Fibroblast of pulmonary artery (primary cell): ENCODE measurements at regions not wholly inside any gene's neighbourhood (a gene's known extent, or its start where the extent isn't known, plus 50 kb on each side); places are given as distances from the start of the nearest gene placed in this dataset.

Source experiments
- DNase-seq: peaks from one replicate; pipeline ENCODE4 v3.0.0-alpha.2; 2010; ENCODE audit warnings: low read depth
- H3K4me3 ChIP-seq: replicated peaks from 2 replicates; pipeline ENCODE4 v1.5.1; 2011; ENCODE audit warnings: low read depth, mild to moderate bottlenecking, control low read depth, low read length, moderate library complexity
- TF ChIP-seq, protein P1 (sequence below): IDR thresholded peaks from 2 replicates; pipeline ENCODE4 v1.5.1; 2011; ENCODE audit warnings: mild to moderate bottlenecking, control low read depth, low read length, inconsistent platforms; ENCODE audit errors: missing control alignments

DNA sequence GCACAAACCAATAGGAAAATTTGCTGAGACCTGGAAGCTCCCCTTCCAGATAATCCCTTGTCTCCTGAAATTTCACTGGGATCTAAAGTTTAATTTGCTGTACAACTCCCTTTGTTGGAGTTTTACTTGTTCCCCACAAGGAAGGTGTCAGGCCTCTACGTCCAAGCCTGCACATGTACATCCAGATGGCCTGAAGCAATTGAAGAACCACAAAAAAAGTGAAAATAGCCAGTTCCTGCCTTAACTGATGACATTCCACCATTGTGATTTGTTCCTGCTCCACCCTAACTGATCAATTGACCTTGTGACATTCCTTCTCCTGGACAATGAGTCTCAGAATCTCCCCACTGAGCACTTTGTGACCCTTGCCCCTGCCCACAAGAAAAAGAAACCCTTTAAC, 716.0 kb upstream of the PCDH20 start:
- no peak overlapping the region for H3K4me3 ChIP-seq
- no peak for DNase-seq
- TF ChIP-seq, protein P1, sequence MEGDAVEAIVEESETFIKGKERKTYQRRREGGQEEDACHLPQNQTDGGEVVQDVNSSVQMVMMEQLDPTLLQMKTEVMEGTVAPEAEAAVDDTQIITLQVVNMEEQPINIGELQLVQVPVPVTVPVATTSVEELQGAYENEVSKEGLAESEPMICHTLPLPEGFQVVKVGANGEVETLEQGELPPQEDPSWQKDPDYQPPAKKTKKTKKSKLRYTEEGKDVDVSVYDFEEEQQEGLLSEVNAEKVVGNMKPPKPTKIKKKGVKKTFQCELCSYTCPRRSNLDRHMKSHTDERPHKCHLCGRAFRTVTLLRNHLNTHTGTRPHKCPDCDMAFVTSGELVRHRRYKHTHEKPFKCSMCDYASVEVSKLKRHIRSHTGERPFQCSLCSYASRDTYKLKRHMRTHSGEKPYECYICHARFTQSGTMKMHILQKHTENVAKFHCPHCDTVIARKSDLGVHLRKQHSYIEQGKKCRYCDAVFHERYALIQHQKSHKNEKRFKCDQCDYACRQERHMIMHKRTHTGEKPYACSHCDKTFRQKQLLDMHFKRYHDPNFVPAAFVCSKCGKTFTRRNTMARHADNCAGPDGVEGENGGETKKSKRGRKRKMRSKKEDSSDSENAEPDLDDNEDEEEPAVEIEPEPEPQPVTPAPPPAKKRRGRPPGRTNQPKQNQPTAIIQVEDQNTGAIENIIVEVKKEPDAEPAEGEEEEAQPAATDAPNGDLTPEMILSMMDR: no peak

GRCh38 chr13:62130062-62130970, 714.7 kb upstream of the PCDH20 start:
- DNase-seq: no peak

GRCh38 chr13:62129000-62129551, 713.4 kb upstream of the PCDH20 start:
- no peak overlapping the region for H3K4me3 ChIP-seq
- no peak for DNase-seq
- TF ChIP-seq, protein P1: no peak

More at GRCh38 chr13:62130062-62130970, 714.7 kb upstream of the PCDH20 start:
- TF ChIP-seq, protein P1: no peak
- no peak overlapping the region for H3K4me3 ChIP-seq

DNA sequence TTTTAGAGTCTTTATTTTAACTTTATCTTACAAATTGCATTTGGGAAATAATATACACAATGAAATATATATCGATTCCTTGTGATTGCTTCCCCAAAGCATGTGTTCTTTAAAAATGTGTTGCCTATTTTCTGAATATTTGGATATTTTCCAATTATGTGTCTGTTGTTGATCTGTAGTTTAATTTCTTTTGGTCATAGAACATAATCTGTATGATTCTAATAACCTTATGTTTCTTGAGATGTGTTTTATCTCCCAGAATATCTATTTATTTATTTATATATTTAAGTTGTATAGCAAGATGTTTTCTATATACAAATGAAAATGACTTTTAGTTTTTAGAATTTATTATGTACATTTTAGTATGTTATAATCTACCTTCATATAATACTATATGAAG, 710.8 kb upstream of the PCDH20 start:
- H3K4me3 ChIP-seq: no peak overlapping the region
- no peak for DNase-seq
- TF ChIP-seq, protein P1: no peak

DNA sequence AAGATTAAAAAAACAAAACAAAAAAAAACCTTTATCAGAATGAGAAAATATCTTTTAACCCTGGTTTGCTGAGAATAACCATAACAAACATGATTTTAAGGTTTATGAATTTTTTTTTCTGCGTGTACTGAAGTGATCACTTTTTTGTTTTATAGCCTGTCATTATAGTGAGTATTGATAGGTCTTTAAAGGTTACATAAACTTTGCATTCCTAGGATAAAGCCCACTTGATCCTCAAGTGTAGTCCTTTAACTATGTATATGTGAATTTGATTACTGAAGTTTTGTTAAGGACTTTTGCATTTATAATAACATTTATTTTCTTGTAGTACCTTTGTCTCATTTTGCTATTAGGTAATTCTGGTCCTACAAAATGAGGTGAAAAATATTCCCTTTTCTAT, 709.8 kb upstream of the PCDH20 start:
- no peak overlapping the region for H3K4me3 ChIP-seq
- TF ChIP-seq, protein P1: no peak
- no peak for DNase-seq

DNA sequence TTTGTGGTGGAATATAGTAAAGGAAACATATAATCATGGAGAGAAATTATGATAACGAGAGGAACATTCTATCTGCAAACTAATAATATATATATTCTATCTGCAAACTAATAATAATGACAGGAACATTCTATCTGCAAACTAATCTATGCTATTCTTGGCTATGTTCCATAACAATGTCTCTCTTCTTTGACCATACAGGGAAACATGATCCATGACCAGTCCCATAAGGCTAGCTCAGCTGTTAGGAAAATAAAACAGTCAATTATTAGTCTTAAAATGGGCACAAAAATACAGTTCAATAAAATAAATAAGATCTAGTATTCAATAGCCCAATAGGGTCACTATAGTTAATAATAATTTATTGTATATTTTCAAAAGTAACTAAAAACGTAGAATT, 707.8 kb upstream of the PCDH20 start:
- TF ChIP-seq, protein P1: no peak
- no peak for DNase-seq

More for the DNA sequence above, 707.8 kb upstream of the PCDH20 start:
- H3K4me3 ChIP-seq: no peak overlapping the region
